Mesothelial cell of epicardium (in vitro differentiated cells): ENCODE measurements at regions not wholly inside any gene's neighbourhood (a gene's known extent, or its start where the extent isn't known, plus 50 kb on each side); places are given as distances from the start of the nearest gene placed in this dataset.

ENCODE experiments used
- DNase-seq, 2 experiments: peaks; one replicate each; pipeline ENCODE4 v3.0.0; 2021; ENCODE audit warnings: low spot score in 2 of 2; ENCODE audit not compliant: unreplicated experiment in 2 of 2
- H3K27ac Mint-ChIP-seq: 2 replicates; pipeline ENCODE4 v1.8.0; 2021; ENCODE audit warnings: mixed read lengths
- H3K27me3 Mint-ChIP-seq: 2 replicates; pipeline ENCODE4 v1.8.0; 2021; ENCODE audit warnings: low read depth, mixed read lengths
- H3K36me3 Mint-ChIP-seq: 2 replicates; pipeline ENCODE4 v1.8.0; 2021; ENCODE audit warnings: mixed read lengths
- H3K4me1 Mint-ChIP-seq: 2 replicates; pipeline ENCODE4 v1.8.0; 2021; ENCODE audit warnings: mixed read lengths
- H3K4me3 Mint-ChIP-seq: 2 replicates; pipeline ENCODE4 v1.8.0; 2021; ENCODE audit warnings: mild to moderate bottlenecking, moderate library complexity, mixed read lengths
- H3K9me3 Mint-ChIP-seq: 2 replicates; pipeline ENCODE4 v1.8.0; 2021; ENCODE audit warnings: mixed read lengths
- TF ChIP-seq, protein P1 (sequence below): fragments of 200-600 bp; sonication (generic); IDR thresholded peaks from one replicate; pipeline ENCODE4 v1.5.0; 2021; ENCODE audit warnings: antibody characterized with exemption; ENCODE audit not compliant: unreplicated experiment

DNA sequence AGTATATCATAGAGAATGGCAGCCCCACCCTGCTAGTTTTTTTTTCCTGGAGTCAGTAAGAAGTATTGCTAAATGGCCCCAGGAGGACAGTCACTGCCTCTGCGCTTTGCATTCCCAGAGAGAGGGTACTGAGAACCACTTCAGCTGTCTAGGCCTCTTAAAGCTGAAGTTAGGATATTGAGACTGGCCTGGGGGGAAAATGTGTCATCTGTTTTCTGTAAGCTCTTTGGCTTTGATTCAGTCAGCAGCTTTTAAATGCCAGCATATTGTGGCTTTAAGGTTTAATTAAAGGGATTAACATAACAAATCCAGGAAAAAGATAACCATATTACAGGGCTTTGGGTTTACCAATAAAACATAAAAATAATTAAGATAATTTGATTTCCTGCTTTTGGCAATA is 852.0 kb downstream of the PCDH18 start:
- Mint-ChIP-seq H3K27ac (no peak overlapping the region), H3K36me3 (no peaks in the 10 kb centered on the region), H3K27me3 (no peaks in the 10 kb centered on the region), H3K9me3 (peaks cover 17% of the 10 kb centered on the region), H3K4me3 (no peak overlapping the region), H3K4me1 (peaks cover 29% of the 10 kb centered on the region)
- DNase-seq: no peak
- TF ChIP-seq, protein P1, sequence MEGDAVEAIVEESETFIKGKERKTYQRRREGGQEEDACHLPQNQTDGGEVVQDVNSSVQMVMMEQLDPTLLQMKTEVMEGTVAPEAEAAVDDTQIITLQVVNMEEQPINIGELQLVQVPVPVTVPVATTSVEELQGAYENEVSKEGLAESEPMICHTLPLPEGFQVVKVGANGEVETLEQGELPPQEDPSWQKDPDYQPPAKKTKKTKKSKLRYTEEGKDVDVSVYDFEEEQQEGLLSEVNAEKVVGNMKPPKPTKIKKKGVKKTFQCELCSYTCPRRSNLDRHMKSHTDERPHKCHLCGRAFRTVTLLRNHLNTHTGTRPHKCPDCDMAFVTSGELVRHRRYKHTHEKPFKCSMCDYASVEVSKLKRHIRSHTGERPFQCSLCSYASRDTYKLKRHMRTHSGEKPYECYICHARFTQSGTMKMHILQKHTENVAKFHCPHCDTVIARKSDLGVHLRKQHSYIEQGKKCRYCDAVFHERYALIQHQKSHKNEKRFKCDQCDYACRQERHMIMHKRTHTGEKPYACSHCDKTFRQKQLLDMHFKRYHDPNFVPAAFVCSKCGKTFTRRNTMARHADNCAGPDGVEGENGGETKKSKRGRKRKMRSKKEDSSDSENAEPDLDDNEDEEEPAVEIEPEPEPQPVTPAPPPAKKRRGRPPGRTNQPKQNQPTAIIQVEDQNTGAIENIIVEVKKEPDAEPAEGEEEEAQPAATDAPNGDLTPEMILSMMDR: no peak

DNA sequence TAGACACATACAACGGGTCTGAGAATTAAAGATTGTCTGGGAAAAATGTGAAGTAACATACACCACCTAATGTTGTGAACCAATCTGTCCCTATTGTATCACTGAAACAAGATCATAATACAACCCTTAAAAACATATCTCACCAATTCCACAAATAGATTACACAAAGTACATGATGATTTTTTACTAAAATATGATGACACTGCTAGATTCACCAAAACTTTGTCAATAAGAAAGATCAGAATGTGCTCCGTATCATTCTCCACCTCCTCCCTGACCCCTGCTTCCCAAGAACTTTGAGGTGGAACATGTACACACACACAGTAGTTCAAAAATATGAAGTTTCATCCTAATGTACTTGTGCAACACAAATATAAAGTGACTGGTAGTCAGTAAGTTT is 862.0 kb downstream of the PCDH18 start:
- Mint-ChIP-seq H3K27me3 (no peaks in the 10 kb centered on the region), H3K9me3 (peaks cover 8% of the 10 kb centered on the region), H3K4me1 (no peaks in the 10 kb centered on the region), H3K27ac (no peak overlapping the region), H3K4me3 (no peak overlapping the region), H3K36me3 (no peaks in the 10 kb centered on the region)
- no peak for DNase-seq
- TF ChIP-seq, protein P1: no peak

DNA sequence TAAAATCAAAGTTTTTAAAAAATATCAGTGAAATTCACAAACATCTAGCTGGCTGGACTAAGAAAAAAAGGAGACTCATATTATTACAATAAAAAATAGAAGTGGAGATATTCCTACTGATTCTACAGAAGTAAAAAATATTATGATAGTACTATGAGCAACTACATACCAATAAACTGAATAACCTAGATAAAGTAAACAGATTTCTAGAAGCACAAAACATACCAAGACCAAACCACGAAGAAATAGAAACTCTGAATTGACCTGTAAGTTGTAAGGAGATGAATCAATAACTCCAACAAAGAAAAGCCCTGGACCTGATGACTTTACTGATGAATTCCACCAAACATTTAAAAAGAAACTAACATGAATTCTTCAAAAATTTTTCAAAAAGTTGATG is 867.3 kb downstream of the PCDH18 start:
- no peak overlapping the region for H3K4me3 Mint-ChIP-seq
- H3K9me3 Mint-ChIP-seq: peaks cover 41% of the 10 kb centered on the region
- H3K36me3 Mint-ChIP-seq: peaks cover 7% of the 10 kb centered on the region
- no peak for DNase-seq
- no peak overlapping the region for H3K27ac Mint-ChIP-seq
- TF ChIP-seq, protein P1: no peak
- H3K4me1 Mint-ChIP-seq: no peaks in the 10 kb centered on the region
- H3K27me3 Mint-ChIP-seq: no peaks in the 10 kb centered on the region

DNA sequence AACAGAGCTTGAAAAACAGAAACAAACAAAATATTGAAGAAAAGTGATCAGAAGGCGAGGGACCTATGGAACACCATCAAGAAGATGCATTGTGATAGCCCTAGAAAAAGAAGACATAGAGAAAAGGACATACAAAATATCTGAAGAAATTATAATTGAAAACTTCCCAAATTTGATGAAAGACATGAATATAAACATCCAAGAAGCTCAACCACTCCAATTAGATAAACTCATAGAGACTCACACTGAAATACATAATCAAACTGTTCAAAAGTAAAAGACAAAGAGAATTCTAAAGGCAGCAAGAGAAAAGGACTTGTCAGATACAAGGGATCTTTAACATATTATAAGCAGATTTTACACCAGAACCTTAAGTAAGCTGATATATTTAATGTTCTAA is 869.8 kb downstream of the PCDH18 start:
- no peaks in the 10 kb centered on the region for H3K27me3 Mint-ChIP-seq
- no peak for DNase-seq
- H3K4me3 Mint-ChIP-seq: no peak overlapping the region
- peaks cover 41% of the 10 kb centered on the region for H3K9me3 Mint-ChIP-seq
- no peaks in the 10 kb centered on the region for H3K4me1 Mint-ChIP-seq
- H3K27ac Mint-ChIP-seq: no peak overlapping the region
- TF ChIP-seq, protein P1: no peak
- H3K36me3 Mint-ChIP-seq: peaks cover 7% of the 10 kb centered on the region

DNA sequence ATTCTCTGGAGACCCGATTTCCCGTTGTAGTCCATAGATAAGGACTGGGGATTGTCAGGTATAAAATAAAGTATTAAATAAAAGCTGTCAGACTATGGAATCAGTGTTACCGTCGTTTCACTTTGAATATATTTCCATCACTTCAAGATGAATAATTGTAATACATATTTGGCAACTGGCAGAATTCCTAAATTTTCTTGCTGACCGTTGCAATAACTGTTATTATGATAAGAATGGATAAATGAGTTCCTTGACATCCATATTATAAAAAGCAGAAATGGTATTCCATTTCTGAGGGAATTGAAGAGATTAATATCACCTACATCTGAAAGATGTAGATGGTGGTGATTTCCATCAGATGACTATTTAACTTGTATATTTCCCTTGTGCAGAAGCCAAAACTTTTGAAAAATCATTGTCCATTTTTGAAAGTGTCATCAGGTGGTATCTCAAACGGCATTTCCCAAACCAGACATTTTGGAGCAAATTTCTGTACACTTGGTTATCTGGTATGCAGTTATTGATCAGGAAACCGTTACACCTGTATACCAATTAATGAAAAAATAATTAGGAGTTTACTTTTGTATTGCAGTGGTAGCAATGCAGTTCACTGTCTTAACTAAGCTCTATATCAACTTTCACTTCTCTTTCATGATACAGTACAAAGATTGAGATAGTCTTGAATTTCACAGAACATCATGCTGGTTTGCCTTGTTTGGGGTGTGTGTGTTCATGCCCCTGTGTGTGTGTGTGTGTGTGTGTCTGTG is 878.5 kb downstream of the PCDH18 start:
- no peaks in the 10 kb centered on the region for H3K36me3 Mint-ChIP-seq

More for the DNA sequence above, 878.5 kb downstream of the PCDH18 start:
- no peak for DNase-seq
- peaks cover 11% of the 10 kb centered on the region for H3K4me1 Mint-ChIP-seq
- no peak overlapping the region for H3K4me3 Mint-ChIP-seq
- peaks cover 6% of the 10 kb centered on the region for H3K9me3 Mint-ChIP-seq
- H3K27ac Mint-ChIP-seq: no peak overlapping the region
- TF ChIP-seq, protein P1: no peak
- H3K27me3 Mint-ChIP-seq: no peaks in the 10 kb centered on the region
